HepG2 (cell line): ENCODE measurements at regions not wholly inside any gene's neighbourhood (a gene's known extent, or its start where the extent isn't known, plus 50 kb on each side); places are given as distances from the start of the nearest gene placed in this dataset.
A peak's percentile ranks its signal among the peaks of the same experiment; 100 is the strongest.

Source experiments
- ATAC-seq: fragments of 200-7000 bp; cut with Tn5 transposase; 3 replicates; pipeline ENCODE4 v1.9.1; 2020; ENCODE audit warnings: mild to moderate bottlenecking, moderate library complexity
- BruUV-seq: library from RNA; stranded (reverse); fragments of 400-500 nt; replicated peaks from 2 replicates; lab custom pipeline; 2021; lab: Mats Ljungman, UMichigan
- CTCF ChIA-PET: fragments of 300-600 bp; formaldehyde crosslinking; extraction: SDS; loops from one replicate; lab custom pipeline; 2021; ENCODE audit warnings: low total read pairs, inconsistent platforms, low intra/inter-chr PET ratio; lab: Yijun Ruan, JAX
- POLR2A ChIA-PET: fragments of 350-600 bp; sonication (Branson Sonifier 250); formaldehyde crosslinking; loops from one replicate; lab custom pipeline; 2020; ENCODE audit warnings: antibody characterized with exemption, inconsistent platforms; lab: Yijun Ruan, JAX
- DNase-seq: peaks from one replicate; pipeline ENCODE4 v3.0.0-alpha.2; 2015; ENCODE audit warnings: low spot score
- FAIRE-seq: peaks from 3 replicates; lab custom pipeline; 2011; peaks lifted over from hg19 to GRCh38; lab: Jason Lieb, UNC
- H2AFZ ChIP-seq: one replicate; pipeline ENCODE4 v1.6.1; 2011; ENCODE audit warnings: low read length, inconsistent platforms
- H3K27ac ChIP-seq: fragments of 300-600 bp; 3 replicates; pipeline ENCODE4 v1.8.0; 2011; ENCODE audit warnings: mixed run types, mild to moderate bottlenecking, mixed read lengths, low read length, inconsistent platforms; ENCODE audit not compliant: insufficient read depth; ENCODE audit errors: extremely low read length
- H3K27me3 ChIP-seq, 2 experiments: fragments of 200-600 bp in 1 of 2; 2 replicates in 1 of 2; 3 replicates in 1 of 2; pipeline versions ENCODE4 v1.6.0 to v1.8.0; 2011; ENCODE audit warnings: low read length in 2 of 2, mild to moderate bottlenecking in 2 of 2, moderate library complexity in 2 of 2, inconsistent platforms in 1 of 2; ENCODE audit not compliant: insufficient read depth in 2 of 2, control insufficient read depth in 1 of 2
- H3K36me3 ChIP-seq, 2 experiments: fragments of 200-600 bp in 1 of 2; replicated peaks in 1 of 2; 2 replicates in 1 of 2; 3 replicates in 1 of 2; pipeline versions ENCODE4 v1.5.1 to v1.8.0; 2011; ENCODE audit warnings: low read length in 2 of 2, inconsistent platforms in 1 of 2; ENCODE audit not compliant: insufficient read depth in 2 of 2, control insufficient read depth in 1 of 2
- H3K4me1 ChIP-seq: 2 replicates; pipeline ENCODE4 v1.5.1; 2012; ENCODE audit warnings: low read length, inconsistent platforms; ENCODE audit not compliant: insufficient read depth
- H3K4me2 ChIP-seq: 2 replicates; pipeline ENCODE4 v1.6.0; 2011; ENCODE audit warnings: low read depth, low read length, inconsistent platforms
- H3K4me3 ChIP-seq, 3 experiments: fragments of 200-600 bp in 1 of 3; sonication (generic), shearing (Covaris generic) in 1 of 3; replicated peaks in 1 of 3; 2 replicates each; pipeline ENCODE4 v1.5.1; 2011 to 2016; ENCODE audit warnings: low read length in 3 of 3, inconsistent platforms in 2 of 3, low read depth in 2 of 3, mild to moderate bottlenecking in 2 of 3, control low read depth in 1 of 3, mixed read lengths in 1 of 3; ENCODE audit not compliant: insufficient read depth in 1 of 3
- H3K79me2 ChIP-seq: one replicate; pipeline ENCODE4 v1.6.1; 2011; ENCODE audit warnings: low read length, inconsistent platforms; ENCODE audit not compliant: insufficient read depth
- H3K9ac ChIP-seq: 2 replicates; pipeline ENCODE4 v1.6.0; 2011; ENCODE audit warnings: mild to moderate bottlenecking, low read depth, low read length, inconsistent platforms; ENCODE audit not compliant: insufficient read depth
- H3K9me3 ChIP-seq: 2 replicates; pipeline ENCODE4 v1.5.1; 2012; ENCODE audit warnings: mild to moderate bottlenecking, low read length
- H4K20me1 ChIP-seq: 2 replicates; pipeline ENCODE4 v1.6.0; 2011; ENCODE audit warnings: inconsistent platforms, mild to moderate bottlenecking, low read length, moderate library complexity; ENCODE audit not compliant: insufficient read depth
- AGO2 ChIP-seq: fragments of 200-400 bp; formaldehyde crosslinking; optimal IDR thresholded peaks from 2 replicates; pipeline ENCODE3; 2017; ENCODE audit warnings: mild to moderate bottlenecking, low read depth, low read length, moderate library complexity
- DPF2 ChIP-seq: sonication (generic); formaldehyde crosslinking; IDR thresholded peaks from 2 replicates; pipeline ENCODE4 v1.4.0; 2020; ENCODE audit warnings: mild to moderate bottlenecking, low read depth, missing genetic modification reagents, borderline replicate concordance
- ETV6 ChIP-seq: sonication (generic); formaldehyde crosslinking; conservative IDR thresholded peaks from 2 replicates; pipeline ENCODE4 v1.4.0; 2020; ENCODE audit warnings: missing genetic modification reagents
- NFE2L2 ChIP-seq: fragments of 150-350 bp; IDR thresholded peaks from 2 replicates; pipeline ENCODE4 v1.6.1; 2014; ENCODE audit warnings: low read length
- SRF ChIP-seq: IDR thresholded peaks from 2 replicates; pipeline ENCODE4 v1.6.1; 2011; ENCODE audit warnings: mild to moderate bottlenecking, low read depth, low read length, moderate library complexity
- STAT5B ChIP-seq: sonication (generic); formaldehyde crosslinking; IDR thresholded peaks from 2 replicates; pipeline ENCODE4 v1.4.0; 2020; ENCODE audit warnings: missing genetic modification reagents
- ZFP91 ChIP-seq: sonication (generic); formaldehyde crosslinking; IDR thresholded peaks from 2 replicates; pipeline ENCODE4 v1.9.0; 2022; ENCODE audit warnings: missing genetic modification reagents, mild to moderate bottlenecking, borderline replicate concordance
- ZMYM2 ChIP-seq: sonication (generic); formaldehyde crosslinking; IDR thresholded peaks from 2 replicates; pipeline ENCODE4 v1.8.0; 2022; ENCODE audit warnings: mild to moderate bottlenecking, missing genetic modification reagents
- WGBS: methylation state at CpG from one replicate; pipeline ENCODE4 v1.1.6; 2017; ENCODE audit warnings: low lambda C conversion rate; 5-methylcytosine and 5-hydroxymethylcytosine counted together
- in situ Hi-C: cut with HindIII; loops from 2 replicates; pipeline ENCODE4 v1.10.0; 2017; ENCODE audit warnings: low pct_unique_long_range_greater_than_20kb; ENCODE audit not compliant: extremely low pct_ligation_motif_present
- intact Hi-C: fragments of 100-400 bp; cut with micrococcal nuclease; formaldehyde crosslinking; loops from one replicate; pipeline ENCODE4 v1.10.0; 2022; ENCODE audit not compliant: unreplicated experiment

GRCh38 chr12:72982356-72982755 is 710.2 kb downstream of the TRHDE start (continued):
- TF ChIP-seq ZFP91 (CRISPR knock-in tag) = no peak
- TF ChIP-seq SRF = no peak
- no peak for TF ChIP-seq ETV6 (CRISPR knock-in tag)
- TF ChIP-seq ZMYM2 = no peak
- no peak for TF ChIP-seq DPF2 (CRISPR knock-in tag)
- TF ChIP-seq STAT5B (CRISPR knock-in tag) = no peak

GRCh38 chr12:72986963-72987362 is 714.8 kb downstream of the TRHDE start:
- H3K4me1 ChIP-seq = no peaks in the 10 kb centered on the region
- no peak overlapping the region for H3K4me3 ChIP-seq
- no peak overlapping the region for H2AFZ ChIP-seq
- DNase-seq (no peak), ATAC-seq (no peak), FAIRE-seq (no peak)
- no peaks in the 10 kb centered on the region for H3K79me2 ChIP-seq
- H3K9ac ChIP-seq = no peak overlapping the region
- no TSS peak for BruUV-seq
- 5% methylated on average over 1 of the region's 1 CpG for WGBS
- intact Hi-C loops = no loop called here
- no peaks in the 10 kb centered on the region for H3K27me3 ChIP-seq
- H3K9me3 ChIP-seq = peaks cover 11% of the 10 kb centered on the region
- no peak overlapping the region for H3K4me2 ChIP-seq
- H3K27ac ChIP-seq = no peak overlapping the region
- ChIA-PET POLR2A (no interaction called here), CTCF (no interaction called here)
- peak; percentile 70 for TF ChIP-seq NFE2L2
- TF ChIP-seq AGO2 = no peak
- H3K36me3 ChIP-seq = no peaks in the 10 kb centered on the region
- no peaks in the 10 kb centered on the region for H4K20me1 ChIP-seq
- in situ Hi-C loops = no loop called here
